Right lobe of liver (tissue), 4 donors: ENCODE measurements at regions not wholly inside any gene's neighbourhood (a gene's known extent, or its start where the extent isn't known, plus 50 kb on each side); places are given as distances from the start of the nearest gene placed in this dataset.

Source experiments
- POLR2A ChIP-seq: fragments of 450-650 bp; IDR thresholded peaks from one replicate; pipeline ENCODE4 v1.6.1; 2017; ENCODE audit warnings: antibody characterized with exemption, mild to moderate bottlenecking
- TF ChIP-seq, protein P1 (sequence below), 4 donors: fragments of 200-600 bp in 3 of 4; fragments of 450-650 bp in 1 of 4; IDR thresholded peaks; one replicate each; pipeline versions ENCODE4 v1.5.1 to v1.8.0; 2016 to 2022; ENCODE audit warnings: antibody characterized with exemption in 4 of 4, mild to moderate bottlenecking in 2 of 4
- donor health status: DM: no; HTN: no; CAD: no.
- donor health status: DM: no; HTN: no; CAD: no.
- donor health status: DM: no; HTN: yes; CAD: no.

DNA sequence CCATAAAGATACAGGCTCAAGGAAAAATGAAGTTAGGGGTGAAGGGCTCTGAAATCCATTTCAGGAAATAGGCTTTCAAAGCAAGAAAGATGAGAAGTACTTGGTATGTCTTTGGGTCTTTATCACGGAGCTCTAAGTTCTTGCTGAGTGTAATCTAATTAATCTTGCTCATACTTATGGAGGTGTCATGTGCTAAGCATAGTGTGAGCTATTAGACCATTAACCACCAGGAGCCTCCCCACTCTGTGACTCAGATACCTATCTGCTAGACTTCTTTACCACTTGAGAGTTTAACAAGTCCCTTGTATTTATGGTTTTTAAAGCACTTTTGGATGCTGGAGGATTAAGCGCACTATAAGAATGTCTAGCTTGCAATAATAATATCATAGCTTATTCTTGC, 678.7 kb downstream of the EPHA4 start:
- TF ChIP-seq POLR2A = no peak
- TF ChIP-seq, protein P1, sequence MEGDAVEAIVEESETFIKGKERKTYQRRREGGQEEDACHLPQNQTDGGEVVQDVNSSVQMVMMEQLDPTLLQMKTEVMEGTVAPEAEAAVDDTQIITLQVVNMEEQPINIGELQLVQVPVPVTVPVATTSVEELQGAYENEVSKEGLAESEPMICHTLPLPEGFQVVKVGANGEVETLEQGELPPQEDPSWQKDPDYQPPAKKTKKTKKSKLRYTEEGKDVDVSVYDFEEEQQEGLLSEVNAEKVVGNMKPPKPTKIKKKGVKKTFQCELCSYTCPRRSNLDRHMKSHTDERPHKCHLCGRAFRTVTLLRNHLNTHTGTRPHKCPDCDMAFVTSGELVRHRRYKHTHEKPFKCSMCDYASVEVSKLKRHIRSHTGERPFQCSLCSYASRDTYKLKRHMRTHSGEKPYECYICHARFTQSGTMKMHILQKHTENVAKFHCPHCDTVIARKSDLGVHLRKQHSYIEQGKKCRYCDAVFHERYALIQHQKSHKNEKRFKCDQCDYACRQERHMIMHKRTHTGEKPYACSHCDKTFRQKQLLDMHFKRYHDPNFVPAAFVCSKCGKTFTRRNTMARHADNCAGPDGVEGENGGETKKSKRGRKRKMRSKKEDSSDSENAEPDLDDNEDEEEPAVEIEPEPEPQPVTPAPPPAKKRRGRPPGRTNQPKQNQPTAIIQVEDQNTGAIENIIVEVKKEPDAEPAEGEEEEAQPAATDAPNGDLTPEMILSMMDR (IDR thresholded peaks at IDR 0.05) = no peak
